HG03280 (cell line): ENCODE measurements at regions not wholly inside any gene's neighbourhood (a gene's known extent, or its start where the extent isn't known, plus 50 kb on each side); places are given as distances from the start of the nearest gene placed in this dataset.
"Not testable (repeated sequence)": the region's sequence is repeated elsewhere in the genome, so short reads cannot be mapped to it uniquely, and the experiment has no call there.

Experiments used
- ATAC-seq: cut with Tn5 transposase; IDR thresholded peaks from one replicate; pipeline ENCODE4 v1.9.1; 2021; ENCODE audit warnings: mild to moderate bottlenecking, moderate library complexity; ENCODE audit not compliant: unreplicated experiment

DNA sequence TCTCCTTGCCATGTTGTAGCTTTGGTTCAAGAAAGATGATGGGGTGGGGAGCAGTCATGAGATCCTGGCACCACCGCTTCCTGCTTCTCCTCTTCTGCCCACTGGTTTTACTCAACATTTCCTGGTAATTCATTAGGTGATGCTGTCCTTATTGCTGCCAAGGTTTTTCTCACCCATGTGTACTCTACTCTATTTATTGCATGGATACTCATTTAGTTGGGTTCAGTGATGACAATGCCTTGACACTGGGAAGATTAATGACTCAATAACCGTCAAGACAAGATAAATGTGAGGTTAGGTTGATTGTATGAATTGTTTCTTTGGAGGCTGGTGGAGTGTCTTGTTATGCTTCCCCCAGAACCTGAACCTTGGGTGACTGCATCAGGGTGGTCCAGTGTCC is 484.2 kb downstream of the SIPA1L2 start:
- ATAC-seq: no peak

DNA sequence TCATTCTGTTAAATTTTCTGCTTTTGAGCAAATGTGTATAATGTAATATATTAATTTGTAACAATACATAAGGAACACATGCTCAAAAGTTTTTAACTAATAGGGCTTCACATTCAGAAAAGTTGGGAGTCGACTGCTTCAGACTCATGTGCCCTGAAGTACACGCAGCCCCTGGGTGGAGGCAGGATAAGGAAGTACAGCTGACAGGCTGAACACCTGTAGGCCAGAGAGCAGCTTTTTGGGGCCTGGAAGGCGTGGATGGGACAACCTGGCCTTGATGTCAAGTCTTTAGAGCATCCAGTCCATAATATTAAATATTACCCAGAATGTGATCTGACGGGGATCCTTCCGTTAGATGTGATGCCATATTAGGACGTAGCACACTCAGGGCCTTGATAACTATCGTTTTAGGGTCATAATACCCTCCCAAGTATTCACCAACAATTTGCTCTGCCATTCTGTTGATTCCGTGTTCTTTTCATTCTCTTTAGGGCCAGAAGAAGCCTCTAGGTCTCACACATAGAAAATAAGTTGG is 485.2 kb downstream of the SIPA1L2 start:
- ATAC-seq: no peak

DNA sequence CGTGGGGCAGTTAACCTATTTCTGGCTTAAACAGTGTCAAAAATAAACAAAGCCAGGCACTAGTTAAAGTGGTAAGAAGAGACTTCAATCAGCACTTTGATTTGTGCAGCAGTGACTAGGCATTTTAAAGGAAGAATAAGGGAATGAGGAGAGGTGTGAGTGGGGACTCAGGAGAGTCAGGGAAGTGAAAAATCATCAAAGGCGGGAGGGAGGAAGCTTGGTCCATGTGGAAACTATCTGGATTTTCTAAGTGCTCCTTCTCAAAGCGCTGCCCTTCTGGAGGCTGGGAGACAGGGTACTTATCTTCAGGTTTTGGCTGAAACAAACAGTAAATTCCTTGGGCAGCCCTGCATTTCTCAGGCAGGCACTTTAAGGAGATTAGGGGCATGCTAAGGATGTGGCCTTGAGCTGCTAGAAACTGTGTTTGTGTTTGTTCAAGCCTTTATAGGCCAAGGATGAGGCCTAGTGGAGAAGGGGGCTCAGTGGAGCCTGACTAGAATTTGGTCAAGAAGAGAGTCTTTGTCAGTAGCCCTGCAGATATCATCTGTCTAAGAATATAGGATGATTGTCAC is 486.5 kb downstream of the SIPA1L2 start:
- ATAC-seq: no peak

DNA sequence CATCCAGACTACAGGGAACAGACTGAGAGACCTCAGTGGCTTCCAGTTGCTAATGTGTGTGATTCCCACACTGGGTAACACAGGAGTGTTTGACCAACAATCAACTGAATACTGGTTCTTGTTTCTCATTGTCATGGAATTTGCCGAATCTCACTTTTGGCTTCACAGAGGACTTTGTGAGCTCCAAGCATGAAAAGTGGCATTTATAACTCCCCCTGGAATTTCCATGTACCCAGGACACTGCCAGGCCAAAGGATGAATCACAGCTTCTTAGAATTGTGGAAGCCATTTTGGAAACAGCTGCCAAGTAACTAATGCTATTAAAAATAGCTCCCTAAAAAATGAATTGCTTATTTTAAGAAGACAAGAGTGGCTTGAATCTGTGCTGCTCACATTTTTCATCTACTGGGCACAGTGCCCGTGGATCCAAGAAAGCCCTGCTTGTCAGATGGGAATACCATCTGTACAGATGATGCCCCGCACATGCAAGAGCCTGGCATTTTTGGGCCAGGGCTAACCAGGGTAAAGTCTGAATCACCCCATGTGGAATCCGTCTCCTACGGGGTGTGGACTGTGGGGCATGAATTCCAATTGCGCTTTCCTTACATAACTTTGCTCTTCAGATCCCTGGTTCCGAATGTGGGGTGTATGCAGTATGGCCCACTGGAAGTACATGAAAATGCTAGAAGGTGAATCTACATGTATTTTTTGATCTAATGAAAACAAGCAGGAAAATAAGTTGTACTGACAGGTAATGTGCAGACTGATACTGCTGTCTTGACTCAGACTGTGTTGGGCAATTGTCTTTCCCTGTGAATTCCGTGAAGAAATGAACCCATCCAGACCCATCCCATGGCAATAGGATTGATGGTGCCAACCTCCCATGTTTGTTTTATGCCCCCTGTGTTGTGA is 487.3 kb downstream of the SIPA1L2 start:
- ATAC-seq: no peak

DNA sequence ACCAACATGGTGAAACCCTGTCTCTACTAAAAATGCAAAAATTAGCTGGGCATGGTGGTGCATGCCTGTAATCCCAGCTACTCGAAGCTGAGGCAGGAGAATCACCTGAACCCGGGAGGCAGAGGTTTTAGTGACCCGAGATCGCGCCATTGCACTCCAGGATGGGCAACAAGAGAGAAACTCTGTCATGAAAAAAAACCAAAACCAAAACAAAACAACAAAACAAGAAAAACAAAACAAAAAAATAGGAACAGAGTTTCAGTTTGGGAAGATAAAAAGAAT is 488.8 kb downstream of the SIPA1L2 start:
- not testable (repeated sequence) for ATAC-seq

DNA sequence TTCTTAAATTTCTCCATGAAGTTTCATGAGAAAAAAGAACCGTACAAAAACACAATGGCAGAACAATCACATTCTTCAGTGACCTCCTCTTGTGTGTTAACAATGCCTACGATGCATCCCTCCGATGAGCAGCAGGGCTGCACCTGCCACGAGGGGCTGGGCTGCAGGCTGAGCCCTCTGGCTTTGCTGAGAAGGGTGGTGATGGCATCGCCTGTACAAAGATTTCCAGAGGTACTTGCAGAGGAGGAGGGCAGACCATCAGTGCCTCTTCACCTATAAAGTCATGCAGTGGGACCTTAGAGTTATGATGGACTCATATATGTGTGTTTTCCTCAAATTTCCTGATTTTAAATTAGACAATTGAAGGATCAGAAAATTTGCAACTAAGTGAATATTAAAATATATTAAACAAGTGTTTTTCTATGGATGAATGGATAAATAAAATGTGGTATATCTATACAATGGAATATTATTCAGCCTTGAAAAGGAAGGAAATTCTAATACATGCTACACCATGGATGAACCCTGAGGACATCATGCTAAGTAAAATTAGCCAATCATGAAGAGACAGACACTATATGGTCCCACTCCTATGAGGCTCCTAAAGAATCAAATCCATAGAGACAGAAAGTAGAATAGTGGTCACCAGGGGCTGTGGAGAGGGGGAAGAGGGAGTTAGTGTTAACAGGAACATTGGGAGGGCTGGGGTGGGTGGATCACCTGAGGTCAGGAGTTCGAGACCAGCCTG is 489.3 kb downstream of the SIPA1L2 start:
- ATAC-seq: no peak

DNA sequence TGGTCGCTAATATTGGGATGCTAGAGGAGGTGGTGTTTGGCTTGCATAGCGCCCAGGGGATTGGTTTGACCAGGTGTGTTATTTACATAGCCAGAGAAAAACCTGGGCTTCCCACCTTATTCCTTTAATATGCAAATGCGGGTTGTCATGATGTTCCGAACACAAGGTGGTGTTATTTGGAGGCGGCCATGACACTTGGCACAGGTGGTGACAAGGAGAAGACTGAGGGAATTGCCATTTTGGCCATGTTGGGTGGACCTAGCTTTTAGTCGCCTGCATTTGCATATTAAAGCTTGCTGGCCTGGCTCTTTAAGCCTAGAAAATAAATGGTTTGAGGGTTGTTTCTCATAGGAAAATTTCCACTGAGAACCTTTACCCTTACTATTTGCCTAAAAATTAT is 490.5 kb downstream of the SIPA1L2 start:
- no peak for ATAC-seq

DNA sequence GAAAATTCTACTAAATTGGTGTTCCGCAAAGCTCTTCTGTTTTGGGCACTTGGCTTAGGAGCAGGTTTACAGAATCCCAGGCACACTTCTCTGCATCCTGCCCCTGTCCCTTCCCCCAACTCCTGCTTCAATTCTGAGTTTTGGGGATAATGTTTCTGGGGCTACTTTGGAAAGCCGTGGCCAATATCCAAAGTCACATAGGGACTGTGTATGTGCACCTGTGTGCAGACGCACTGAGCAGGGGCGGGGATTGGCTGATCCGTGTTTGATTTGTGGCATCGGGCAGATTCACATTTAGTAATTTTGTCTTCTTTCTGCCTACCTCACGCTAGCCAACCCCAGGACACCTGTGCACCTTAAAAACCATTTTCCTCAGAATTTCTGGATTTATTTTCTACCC is 491.9 kb downstream of the SIPA1L2 start:
- ATAC-seq: no peak

DNA sequence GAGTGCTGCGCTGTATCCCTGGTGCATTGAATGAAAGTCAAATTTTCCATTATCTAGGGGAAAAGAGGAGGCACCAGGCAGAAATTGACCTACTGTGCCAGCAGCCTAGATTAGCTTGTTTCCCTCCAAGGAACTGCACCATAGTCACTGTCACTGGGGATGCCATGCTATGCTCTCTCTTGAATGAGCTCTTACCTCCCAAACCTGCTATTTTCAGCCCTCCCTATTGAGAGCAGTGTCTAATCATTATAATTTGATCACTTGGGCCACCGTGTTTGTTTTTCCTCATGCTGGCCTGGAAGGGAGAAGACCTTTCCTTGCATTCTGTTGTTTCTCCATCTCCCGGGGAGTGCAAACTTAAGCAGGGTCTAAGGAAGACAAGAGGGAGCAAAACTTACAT is 492.9 kb downstream of the SIPA1L2 start:
- no peak for ATAC-seq

DNA sequence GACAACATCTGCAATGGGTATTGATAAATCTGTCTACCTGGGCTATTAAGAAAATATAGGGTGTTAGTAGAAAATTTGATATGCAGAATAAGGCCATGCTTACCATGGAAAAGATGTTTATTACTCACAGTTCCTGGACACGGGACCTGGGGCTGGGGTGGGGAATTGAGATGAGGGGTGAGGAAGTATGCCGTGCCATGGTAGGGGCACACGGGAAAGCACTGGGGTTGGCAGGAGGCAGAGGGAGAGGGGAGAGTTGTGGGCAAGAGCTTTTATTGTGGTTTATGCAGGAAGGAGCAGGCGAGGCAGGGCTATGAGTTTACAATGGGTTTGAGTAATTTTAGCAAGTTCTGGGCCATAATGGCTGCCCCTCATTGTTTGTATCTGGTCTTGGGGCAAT is 493.8 kb downstream of the SIPA1L2 start:
- no peak for ATAC-seq

DNA sequence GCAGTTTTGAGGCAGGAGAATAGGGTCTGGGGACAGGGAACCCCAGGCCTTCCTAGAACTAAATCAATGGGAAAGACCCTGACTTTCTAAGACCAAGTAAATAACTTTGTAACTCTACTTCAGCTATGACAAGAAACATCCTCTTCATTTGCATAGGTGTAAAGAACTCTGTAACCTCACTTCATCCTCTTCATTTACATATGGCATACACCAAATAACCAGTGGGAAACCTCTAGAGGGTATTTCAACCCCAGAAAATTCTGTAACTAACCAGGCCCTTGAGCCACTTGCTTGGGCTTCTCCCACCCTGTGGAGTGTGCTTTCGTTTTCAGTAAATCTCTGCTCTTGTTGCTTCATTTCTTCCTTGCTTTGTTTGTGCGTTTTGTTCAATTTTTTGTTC is 495.6 kb downstream of the SIPA1L2 start:
- ATAC-seq: no peak

DNA sequence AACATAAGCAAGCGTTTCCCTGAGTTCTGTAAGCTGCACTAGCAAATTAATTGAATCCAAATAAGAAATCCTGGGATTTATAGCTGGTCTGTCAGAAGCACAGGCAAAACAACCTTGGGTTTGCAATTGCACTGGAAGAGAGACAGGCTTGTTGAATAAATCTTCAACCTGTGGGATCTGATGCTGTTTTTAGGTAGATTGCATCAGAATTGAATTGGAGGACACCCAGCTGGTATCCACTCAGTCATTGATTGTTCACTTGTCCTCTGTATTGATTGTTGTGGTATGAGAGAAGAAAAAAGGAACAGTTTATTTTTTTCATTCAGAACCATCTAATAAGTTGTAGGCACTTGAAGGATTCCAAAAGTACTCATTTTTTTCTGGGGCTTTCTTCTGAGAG is 497.4 kb downstream of the SIPA1L2 start:
- ATAC-seq: no peak

DNA sequence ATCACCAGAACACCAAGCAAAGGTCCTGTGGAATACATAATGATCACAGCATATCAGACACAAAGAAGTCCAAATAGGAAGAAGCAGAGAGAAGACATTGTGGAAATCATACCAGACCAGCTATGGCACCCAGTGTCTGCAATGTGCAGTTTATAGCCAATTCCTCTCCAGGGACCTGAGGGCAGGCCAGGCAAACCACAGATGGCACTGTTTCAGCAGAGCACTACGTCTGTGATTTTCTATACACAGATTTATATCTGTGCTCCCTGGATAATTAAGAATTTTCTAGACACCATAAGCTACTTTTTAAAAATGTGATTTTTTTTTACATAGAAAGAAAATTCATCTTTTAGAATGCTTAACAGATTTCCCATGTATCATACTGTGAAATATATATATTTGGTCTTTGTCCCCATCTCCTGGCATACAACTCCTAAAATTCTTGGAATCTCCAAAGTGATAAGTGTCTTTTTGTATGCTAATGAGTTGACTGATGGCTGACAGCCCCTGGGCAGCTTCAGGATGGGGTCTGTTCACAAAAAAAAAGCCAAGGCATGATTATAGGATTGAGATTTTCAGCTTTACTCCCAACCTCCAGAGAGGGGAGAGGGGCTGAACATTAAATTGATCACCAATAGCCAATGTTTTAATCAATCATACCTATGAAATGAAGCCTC is 498.1 kb downstream of the SIPA1L2 start:
- ATAC-seq: no peak

DNA sequence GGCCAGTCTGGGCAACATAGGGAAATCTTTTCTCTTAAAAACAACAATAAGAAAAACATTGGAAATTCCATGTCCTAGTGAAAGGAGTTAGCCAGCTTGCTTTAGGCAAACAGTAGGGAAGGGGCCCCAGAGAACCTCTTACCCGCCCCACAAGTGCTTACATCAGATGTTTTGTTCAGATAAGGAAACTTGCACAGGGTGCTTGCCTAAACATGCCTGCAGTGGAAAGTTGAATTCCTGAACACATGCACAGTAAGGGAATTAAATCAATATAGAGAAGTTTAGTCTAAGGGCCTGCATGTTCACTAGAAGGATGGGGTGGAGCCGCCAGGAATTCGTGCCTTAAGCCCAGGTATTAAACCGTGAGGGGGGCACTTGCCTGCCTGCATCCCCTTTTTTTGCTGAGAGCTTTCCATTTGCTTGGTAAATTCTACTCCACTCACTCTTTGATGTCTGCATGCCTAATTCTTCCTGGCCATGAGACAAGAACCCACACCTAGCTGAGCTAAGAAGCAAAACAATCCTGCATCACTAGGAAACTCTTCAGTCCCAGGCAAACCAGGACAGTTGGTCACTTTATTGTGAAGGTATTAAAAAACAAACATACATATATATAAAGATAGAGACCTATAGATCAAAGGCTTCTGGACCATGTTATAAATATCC is 499.0 kb downstream of the SIPA1L2 start:
- no peak for ATAC-seq

DNA sequence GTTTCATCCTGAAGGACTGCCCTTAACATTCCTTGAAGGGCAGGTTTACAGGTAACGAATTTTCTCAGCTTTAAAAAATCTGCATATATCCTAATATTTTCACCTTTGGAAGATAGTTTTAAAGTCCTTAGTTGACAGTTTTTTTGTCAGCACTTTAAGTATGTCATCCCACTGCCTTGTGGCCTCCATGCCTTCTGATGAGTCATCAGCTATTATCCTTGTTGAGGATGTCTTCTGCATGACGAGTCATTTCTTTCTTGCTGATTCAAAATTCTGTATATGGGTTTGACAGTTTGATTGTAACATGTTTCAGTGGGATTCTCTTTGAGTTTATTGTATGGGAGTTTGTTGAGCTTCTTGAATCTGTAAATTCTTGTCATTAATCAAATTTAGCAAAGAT is 500.6 kb downstream of the DISC1 start:
- no peak for ATAC-seq

DNA sequence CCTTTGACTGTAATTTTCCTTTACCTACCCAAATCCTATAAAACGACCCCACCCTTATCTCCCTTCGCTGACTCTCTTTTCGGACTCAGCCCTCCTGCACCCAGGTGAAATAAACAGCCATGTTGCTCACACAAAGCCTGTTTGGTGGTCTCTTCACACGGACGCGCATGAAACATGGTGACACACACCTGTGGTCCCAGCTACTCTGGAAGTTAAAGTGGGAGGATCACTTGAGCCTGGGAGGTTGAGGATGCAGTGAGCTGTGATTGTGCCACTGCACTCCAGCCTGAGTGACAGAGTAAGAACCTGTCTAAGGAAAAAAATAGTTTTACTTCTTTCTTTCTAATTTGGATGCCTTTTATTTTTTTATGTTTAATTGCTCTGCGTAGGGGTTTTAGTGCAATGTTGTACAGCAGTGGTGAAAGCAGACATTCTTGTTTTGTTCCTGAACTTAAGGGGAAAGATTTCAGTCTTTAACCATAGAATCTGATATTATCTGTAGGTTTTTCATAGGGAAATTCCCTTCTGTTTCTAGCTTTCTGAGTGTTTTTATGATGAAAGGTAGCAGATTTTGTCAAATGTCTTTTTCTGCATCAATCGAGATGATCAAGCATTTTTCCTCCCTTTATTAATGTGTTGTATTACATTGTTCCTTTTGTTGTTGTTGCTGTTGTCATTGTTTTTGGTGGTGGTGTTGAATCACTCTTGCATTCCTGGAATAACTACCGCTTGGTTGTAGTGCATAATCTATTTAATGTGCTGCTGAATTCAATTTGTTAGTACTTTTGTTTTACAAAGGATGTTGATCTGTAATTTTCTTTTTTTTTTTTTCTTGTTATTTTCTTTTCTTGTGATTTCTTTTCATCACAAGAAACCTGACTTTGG is 497.4 kb downstream of the DISC1 start:
- no peak for ATAC-seq

DNA sequence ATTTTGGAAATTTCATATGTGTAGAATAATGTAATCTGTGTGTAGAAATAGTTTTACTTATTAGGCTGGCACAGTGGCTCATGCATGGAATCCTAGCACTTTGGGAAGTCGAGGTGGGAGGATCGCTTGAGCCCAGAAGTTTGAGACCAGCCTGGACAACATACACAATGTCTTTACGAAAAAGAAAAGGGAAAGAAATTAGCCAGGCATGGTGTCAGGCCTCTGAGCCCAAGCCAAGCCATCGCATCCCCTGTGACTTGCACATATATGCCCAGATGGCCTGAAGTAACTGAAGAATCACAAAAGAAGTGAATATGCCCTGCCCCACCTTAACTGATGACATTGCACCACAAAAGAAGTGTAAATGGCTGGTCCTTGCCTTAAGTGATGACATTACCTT is 491.3 kb downstream of the DISC1 start:
- ATAC-seq: not testable (repeated sequence)

DNA sequence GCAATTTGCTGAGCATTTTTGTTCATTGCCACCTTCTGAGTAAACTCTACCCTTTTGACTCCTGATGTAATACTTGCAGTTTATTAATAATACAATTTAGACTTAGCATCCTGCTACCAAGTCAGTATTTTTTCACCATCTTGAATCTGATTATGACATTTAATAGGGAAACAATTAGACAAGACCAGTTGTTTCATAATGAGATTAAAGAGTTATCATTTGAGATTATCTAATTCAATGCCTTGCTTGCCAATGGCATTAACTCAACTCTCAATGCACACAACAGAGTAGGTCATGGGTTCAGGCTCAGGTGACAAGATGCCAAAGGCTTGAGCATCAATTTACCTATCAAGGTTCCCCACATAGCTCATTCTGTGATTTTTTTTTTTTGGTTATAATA is 488.4 kb downstream of the DISC1 start:
- no peak for ATAC-seq

DNA sequence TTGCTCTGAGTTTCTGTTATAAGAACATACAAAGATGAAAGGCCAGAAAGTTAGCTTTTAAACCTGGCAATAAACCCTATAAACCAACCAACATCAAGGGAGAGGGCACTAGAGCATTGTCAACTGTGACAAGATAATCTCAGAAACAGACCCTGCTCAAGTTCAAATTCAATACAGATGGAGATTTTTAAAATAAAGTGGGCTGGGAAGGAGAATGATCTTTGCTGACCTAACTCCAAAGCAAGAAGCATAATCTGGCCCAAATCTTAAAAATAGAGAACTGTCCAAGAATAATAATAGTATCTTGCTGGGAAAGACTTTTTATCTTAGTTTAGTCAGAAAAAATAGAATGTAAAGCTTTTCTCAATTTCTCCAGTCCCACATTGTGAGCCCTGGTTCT is 485.5 kb downstream of the DISC1 start:
- ATAC-seq: no peak

DNA sequence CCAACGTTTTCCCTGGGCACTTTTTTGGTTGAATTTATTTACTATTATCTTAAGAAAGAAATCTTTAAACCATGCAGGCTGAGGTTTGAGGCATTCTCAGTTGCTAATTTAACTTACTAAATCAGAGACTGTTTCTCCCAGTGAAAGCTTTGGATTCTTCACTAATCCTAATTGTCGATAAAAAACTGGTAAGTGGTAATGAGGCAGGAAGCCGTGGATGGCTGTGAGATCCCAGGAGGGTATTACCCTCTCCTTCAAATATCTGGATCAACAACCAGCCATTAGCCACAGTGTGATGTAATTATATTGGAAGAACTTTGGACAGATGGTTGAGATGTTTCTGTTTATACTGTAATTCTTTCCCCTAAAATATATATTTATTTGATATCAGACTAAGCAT is 485.0 kb downstream of the DISC1 start:
- no peak for ATAC-seq
